WI38 (cell line): ENCODE measurements at regions not wholly inside any gene's neighbourhood (a gene's known extent, or its start where the extent isn't known, plus 50 kb on each side); places are given as distances from the start of the nearest gene placed in this dataset.

Experiments
- H3K4me3 ChIP-seq: 2 replicates; pipeline ENCODE4 v1.5.1; 2011; ENCODE audit warnings: low read depth, mild to moderate bottlenecking, control low read depth, low read length
- TF ChIP-seq, protein P1 (sequence below): IDR thresholded peaks from 2 replicates; pipeline ENCODE4 v1.5.1; 2012; ENCODE audit warnings: low read depth, mild to moderate bottlenecking, control low read depth, low read length

DNA sequence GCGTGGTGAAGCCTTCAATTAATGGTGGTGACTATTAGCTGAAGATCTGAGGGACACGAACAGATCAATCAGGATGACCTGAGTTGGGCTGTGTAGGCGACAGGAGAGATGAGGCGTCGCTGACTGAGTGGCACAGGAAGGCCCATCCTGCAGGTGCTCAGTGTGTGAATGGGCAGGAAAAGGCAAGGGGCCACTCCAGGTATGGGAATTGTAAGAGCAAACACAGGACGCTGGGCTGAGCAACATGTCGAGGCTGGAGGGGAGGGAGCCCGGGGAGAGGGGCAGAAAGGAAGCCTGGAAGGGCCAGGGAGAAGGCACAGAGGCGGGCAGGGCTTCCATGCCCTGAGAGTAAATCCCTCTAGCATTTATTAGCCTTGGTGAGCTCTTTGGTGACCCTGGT, 151.0 kb downstream of the VEGFA start:
- TF ChIP-seq, protein P1, sequence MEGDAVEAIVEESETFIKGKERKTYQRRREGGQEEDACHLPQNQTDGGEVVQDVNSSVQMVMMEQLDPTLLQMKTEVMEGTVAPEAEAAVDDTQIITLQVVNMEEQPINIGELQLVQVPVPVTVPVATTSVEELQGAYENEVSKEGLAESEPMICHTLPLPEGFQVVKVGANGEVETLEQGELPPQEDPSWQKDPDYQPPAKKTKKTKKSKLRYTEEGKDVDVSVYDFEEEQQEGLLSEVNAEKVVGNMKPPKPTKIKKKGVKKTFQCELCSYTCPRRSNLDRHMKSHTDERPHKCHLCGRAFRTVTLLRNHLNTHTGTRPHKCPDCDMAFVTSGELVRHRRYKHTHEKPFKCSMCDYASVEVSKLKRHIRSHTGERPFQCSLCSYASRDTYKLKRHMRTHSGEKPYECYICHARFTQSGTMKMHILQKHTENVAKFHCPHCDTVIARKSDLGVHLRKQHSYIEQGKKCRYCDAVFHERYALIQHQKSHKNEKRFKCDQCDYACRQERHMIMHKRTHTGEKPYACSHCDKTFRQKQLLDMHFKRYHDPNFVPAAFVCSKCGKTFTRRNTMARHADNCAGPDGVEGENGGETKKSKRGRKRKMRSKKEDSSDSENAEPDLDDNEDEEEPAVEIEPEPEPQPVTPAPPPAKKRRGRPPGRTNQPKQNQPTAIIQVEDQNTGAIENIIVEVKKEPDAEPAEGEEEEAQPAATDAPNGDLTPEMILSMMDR: no peak
- no peak overlapping the region for H3K4me3 ChIP-seq

DNA sequence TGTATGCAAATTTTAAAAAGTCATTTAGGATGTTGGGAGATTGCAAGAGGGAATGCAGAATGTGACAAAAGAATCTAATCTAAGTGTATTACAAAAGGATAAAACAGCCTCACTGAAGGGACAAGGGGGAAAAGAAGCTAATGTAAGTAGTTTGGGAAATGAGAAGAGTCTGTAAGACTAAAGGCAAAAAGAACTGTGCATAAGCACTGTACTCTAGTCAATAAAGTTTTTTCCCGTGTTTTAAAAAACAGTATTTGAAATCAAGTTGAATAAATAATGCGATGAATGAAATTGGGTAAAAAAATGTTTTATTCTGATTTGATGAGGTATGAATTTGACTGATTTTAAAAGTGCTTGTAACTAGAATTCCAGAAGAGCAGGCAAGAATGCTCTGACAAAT, 149.8 kb downstream of the VEGFA start:
- no peak overlapping the region for H3K4me3 ChIP-seq
- TF ChIP-seq, protein P1: no peak

DNA sequence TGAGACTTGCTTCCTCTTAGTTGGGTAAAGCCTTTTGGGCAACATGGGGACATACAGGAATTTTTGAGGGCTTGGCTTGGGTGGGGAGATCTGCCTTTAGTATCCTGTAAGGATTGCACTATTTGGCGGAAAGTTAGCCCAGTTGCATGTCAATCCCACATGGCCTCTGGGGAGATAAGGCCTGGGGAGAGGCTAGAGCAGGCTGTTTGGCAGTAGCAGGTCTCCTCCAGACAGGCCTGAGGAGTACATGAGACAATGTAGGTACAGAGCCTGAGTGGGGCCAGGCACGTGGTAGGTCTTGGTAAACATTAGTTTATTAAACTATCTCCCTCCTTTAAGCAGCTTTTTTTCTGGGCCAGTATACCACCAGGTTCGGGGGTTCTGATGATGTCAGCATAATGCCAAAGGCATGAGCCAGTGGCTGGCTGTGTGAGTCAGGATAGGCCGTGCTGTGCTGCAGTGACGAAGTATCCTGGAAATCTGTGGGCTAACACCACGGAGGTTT, 147.9 kb downstream of the VEGFA start:
- TF ChIP-seq, protein P1: no peak

DNA sequence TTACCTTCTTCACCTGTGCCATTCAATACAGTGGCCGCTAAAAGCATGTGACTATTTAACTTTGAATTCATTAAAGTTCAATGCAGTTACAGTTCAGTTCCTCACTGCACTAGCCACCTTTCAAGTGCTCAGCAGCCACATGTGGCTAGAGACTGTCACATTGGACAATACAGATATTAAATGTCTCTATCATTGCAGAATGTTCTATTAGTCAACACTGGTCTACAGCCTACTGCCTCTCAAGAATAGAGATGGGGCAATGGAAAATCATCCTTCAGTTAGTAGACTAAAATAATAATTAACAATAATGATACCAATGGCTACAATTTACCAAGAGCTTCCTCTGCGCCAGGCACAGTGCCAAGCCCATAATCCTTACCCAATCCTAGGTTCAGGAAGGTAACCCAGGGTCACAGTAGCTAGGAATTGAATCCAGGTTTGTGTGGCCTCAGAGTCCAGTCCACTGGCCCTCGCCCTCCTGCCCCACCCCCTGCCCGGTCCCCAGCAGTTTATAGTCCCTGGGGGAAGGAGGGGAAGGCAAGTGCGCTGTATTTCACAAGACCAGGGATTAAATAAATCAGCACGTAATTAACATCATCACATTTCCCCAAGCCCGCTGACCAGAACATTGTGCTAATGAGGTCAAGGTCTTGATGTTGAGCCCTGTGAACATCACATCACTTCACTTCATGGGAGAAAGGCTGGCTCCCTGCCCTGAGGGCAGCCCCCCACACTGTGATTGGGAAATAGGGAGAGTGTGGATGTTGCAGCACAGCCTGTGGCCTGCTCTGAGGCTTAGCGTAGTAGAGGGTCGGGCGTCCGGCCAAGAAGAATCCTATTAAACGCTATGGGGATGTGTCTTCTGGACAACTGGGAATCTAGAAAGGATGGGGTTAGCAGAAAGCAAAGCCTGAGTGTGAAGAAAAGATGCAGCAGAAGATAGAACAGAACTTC, 147.2 kb downstream of the VEGFA start:
- no peak overlapping the region for H3K4me3 ChIP-seq
- TF ChIP-seq, protein P1: no peak

More for the DNA sequence above, 147.9 kb downstream of the VEGFA start:
- no peak overlapping the region for H3K4me3 ChIP-seq

DNA sequence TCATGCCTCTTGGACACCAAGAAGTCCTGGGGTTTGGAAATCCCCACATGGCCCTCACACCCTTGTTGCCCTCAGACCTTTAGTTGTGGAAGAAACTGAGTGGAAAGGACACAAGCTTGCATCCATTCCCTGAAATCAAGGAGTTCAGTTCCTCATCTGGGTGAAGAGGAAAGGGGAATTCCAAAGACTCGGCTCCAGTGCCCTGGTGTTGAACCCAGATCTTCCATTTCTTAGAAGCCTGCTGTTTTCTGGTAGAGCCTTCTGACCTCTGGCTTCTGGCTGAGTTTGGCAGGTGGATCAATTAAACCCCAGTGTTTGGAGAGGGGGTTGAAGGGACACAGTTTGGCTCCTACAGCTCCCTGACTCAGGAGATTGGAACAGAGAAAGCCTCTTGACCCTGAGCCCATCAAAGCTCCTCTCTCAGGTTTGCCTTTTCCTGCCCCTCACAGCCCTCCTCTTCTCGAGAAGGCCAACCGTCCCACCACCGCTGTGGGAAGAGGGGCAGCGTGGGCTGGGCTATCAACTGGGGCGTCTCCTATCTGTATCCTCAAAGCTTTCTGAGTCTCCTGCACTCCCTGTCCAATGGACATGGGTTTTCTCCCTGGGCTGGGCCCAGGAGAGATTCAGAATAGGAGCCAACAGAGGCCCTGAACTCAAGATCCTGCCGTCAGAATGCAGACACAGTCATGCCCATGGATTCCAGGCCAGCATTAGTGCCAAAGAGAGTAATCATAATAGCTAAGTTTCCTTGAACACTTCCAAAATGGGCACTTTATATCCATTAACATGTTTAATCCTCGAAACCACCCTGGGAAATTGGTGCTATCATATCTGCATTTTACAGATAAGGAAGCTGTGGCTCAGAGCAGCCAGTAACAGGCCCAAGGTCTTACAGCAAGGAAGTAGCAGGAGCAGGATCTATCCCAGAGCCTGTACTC, 146.2 kb downstream of the VEGFA start:
- no peak overlapping the region for H3K4me3 ChIP-seq

DNA sequence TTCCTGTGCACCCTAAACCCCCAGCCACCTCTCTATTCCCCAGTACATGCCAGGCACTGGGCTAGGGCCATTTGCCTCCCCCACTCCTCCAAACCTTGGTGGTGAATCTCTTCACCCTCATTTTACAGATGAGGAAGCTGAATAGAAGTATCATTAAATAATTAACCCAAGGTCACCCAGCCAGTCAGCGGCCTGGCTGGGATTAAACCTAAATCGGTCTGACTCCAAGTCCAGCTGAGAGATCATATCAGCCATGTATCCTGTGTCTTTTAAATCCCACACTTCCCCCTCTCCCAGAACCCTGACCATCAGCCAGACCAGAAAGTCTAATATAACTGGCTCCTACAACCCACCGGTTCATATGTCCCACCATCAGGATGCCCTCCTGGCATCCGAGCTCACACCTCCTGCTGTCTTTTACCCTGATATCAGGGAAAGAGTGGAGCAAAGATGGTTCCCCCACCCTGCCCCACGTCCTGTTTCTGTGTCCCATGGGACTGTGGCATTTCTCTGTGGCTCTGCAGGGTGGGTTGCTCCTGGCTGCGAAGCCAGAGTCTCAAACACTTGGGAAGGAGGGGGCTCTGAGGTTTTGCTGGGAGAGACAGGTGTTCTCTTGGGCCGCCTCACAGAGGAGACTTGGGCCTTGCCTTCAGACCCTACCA, 145.3 kb downstream of the VEGFA start:
- TF ChIP-seq, protein P1: no peak
- no peak overlapping the region for H3K4me3 ChIP-seq

More for the DNA sequence above, 146.2 kb downstream of the VEGFA start:
- TF ChIP-seq, protein P1: no peak
